OCI-LY3 (cell line): ENCODE measurements at regions not wholly inside any gene's neighbourhood (a gene's known extent, or its start where the extent isn't known, plus 50 kb on each side); places are given as distances from the start of the nearest gene placed in this dataset.

ENCODE experiments used
- H2AFZ ChIP-seq: fragments of 200-600, 300-600 bp; shearing (Covaris generic); 2 replicates; pipeline ENCODE4 v1.6.0; 2014; ENCODE audit warnings: antibody characterized with exemption, low read depth, low read length
- H3K27ac ChIP-seq: fragments of 200-600, 300-600 bp; sonication (generic); 2 replicates; pipeline ENCODE4 v1.5.1; 2014; ENCODE audit warnings: mild to moderate bottlenecking, low read length, moderate library complexity, mixed read lengths
- H3K27me3 ChIP-seq: fragments of 200-600, 300-600 bp; sonication (generic); 2 replicates; pipeline ENCODE4 v1.6.1; 2014; ENCODE audit warnings: low read depth, low read length, mixed read lengths
- H3K36me3 ChIP-seq: fragments of 200-600, 300-600 bp; sonication (generic); replicated peaks from 2 replicates; pipeline ENCODE3; 2014; ENCODE audit warnings: low read depth, low read length, mixed read lengths
- H3K4me1 ChIP-seq: fragments of 300-600, 200-600 bp; sonication (generic); 2 replicates; pipeline ENCODE4 v1.6.1; 2014; ENCODE audit warnings: low read length, mixed read lengths
- H3K4me2 ChIP-seq: fragments of 200-600, 300-600 bp; sonication (generic); 2 replicates; pipeline ENCODE4 v1.6.1; 2014; ENCODE audit warnings: low read length, mixed read lengths
- H3K4me3 ChIP-seq: fragments of 300-600, 200-600 bp; sonication (generic); 2 replicates; pipeline ENCODE4 v1.5.1; 2014; ENCODE audit warnings: antibody characterized with exemption, mild to moderate bottlenecking, low read length, moderate library complexity
- H3K79me2 ChIP-seq: fragments of 300-600, 200-600 bp; shearing (Covaris generic); 2 replicates; pipeline ENCODE4 v1.6.1; 2014; ENCODE audit warnings: mild to moderate bottlenecking, low read length, mixed read lengths
- H3K9ac ChIP-seq: fragments of 300-600, 200-600 bp; shearing (Covaris generic); 2 replicates; pipeline ENCODE4 v1.6.0; 2014; ENCODE audit warnings: mild to moderate bottlenecking, low read length, moderate library complexity
- H3K9me3 ChIP-seq: fragments of 200-600, 300-600 bp; shearing (Covaris generic); 2 replicates; pipeline ENCODE4 v1.6.1; 2014; ENCODE audit warnings: low read length, mixed read lengths; ENCODE audit not compliant: insufficient read depth
- H4K20me1 ChIP-seq: fragments of 200-600, 300-600 bp; sonication (generic); 2 replicates; pipeline ENCODE4 v1.6.1; 2016; ENCODE audit warnings: low read length, mixed read lengths; ENCODE audit not compliant: insufficient read depth
- EZH2phosphoT487 ChIP-seq: fragments of 200-600 bp; shearing (Covaris generic); IDR thresholded peaks from 2 replicates; pipeline ENCODE4 v1.6.1; 2018; ENCODE audit warnings: antibody characterized with exemption, mixed run types, low read depth
- TF ChIP-seq, protein P1 (sequence below): fragments of 200-600, 300-600 bp; sonication (generic); IDR thresholded peaks from 2 replicates; pipeline ENCODE4 v1.5.1; 2014; ENCODE audit warnings: antibody characterized with exemption, low read length, low read depth

DNA sequence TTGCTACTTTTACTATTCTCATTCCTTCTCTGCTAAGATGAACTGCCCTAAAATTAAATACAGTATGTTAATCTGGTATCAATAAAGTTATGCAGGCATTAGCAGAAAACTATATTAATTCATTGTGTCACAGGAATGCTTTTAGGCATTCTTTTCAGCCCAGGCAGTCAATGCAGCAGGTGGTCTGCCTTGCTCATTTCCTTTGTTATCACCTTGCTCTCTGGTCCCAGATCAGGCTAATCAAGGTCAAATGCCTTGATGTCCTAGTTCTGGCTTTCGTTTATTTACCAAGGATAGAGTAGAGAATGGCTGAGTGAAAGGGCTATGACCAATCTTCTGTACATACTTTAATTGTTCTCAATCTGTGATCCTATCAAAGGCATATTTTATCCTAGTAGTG lies 1023.6 kb downstream of the TMEM182 start:
- Histone ChIP-seq H4K20me1 (no peaks in the 10 kb centered on the region), H3K4me3 (no peak overlapping the region), H3K27me3 (no peaks in the 10 kb centered on the region), H3K36me3 (no peaks in the 10 kb centered on the region), H3K9me3 (no peaks in the 10 kb centered on the region), H3K4me1 (no peaks in the 10 kb centered on the region), H3K79me2 (no peaks in the 10 kb centered on the region), H3K27ac (no peak overlapping the region), H2AFZ (no peak overlapping the region), H3K4me2 (no peak overlapping the region), H3K9ac (no peak overlapping the region)
- TF ChIP-seq, protein P1, sequence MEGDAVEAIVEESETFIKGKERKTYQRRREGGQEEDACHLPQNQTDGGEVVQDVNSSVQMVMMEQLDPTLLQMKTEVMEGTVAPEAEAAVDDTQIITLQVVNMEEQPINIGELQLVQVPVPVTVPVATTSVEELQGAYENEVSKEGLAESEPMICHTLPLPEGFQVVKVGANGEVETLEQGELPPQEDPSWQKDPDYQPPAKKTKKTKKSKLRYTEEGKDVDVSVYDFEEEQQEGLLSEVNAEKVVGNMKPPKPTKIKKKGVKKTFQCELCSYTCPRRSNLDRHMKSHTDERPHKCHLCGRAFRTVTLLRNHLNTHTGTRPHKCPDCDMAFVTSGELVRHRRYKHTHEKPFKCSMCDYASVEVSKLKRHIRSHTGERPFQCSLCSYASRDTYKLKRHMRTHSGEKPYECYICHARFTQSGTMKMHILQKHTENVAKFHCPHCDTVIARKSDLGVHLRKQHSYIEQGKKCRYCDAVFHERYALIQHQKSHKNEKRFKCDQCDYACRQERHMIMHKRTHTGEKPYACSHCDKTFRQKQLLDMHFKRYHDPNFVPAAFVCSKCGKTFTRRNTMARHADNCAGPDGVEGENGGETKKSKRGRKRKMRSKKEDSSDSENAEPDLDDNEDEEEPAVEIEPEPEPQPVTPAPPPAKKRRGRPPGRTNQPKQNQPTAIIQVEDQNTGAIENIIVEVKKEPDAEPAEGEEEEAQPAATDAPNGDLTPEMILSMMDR = no peak
- TF ChIP-seq EZH2phosphoT487 = no peak

DNA sequence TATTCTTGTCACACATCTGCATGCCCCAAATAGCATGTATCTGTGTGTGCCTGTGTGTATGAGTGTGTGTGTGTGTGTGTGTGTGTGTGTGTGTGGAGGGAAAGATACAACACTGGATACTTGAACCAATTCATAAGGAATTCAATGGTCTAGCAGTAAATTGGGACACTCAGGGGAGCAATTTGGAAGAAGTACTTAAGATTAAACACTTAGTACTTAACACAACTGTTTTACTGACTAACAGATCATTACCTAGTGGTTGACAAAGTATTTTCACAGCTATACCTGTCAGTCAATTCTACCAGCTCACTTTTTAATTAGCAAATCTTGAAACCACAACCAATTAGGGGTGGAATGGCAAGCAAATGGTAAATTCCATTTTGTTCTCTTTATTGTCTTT lies 1024.1 kb downstream of the TMEM182 start:
- H3K4me2 ChIP-seq = no peak overlapping the region
- TF ChIP-seq EZH2phosphoT487 = no peak
- TF ChIP-seq, protein P1 = no peak

DNA sequence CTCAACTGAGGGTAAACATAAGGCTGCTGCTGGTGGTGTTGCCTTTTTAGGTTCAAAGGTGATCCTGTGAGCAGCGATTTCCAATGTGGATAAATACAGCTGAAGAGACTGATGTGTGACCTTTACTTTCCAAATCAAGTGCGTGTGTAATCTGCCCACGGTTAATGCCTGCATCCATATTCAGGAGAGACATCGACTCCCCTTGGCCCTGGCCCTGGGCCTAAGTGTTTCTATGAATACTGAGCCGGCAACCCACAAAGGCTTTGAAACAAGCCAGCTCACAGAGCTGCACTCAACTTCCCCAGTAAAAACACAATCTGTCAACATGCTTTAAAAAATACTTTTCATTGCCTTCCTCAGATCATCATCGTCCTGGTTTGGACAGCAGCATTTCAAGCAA lies 1026.6 kb downstream of the TMEM182 start:
- no peak overlapping the region for H3K27ac ChIP-seq
- no peak overlapping the region for H3K4me2 ChIP-seq
- no peak overlapping the region for H3K4me3 ChIP-seq
- H2AFZ ChIP-seq = no peak overlapping the region
- no peaks in the 10 kb centered on the region for H4K20me1 ChIP-seq
- no peaks in the 10 kb centered on the region for H3K79me2 ChIP-seq
- no peak overlapping the region for H3K9ac ChIP-seq
- H3K36me3 ChIP-seq = no peaks in the 10 kb centered on the region
- TF ChIP-seq, protein P1 = no peak
- no peak for TF ChIP-seq EZH2phosphoT487
- no peaks in the 10 kb centered on the region for H3K9me3 ChIP-seq
- H3K4me1 ChIP-seq = no peaks in the 10 kb centered on the region
- H3K27me3 ChIP-seq = no peaks in the 10 kb centered on the region

More for the DNA sequence above, 1024.1 kb downstream of the TMEM182 start:
- Histone ChIP-seq H3K27me3 (no peaks in the 10 kb centered on the region), H3K79me2 (no peaks in the 10 kb centered on the region), H3K9me3 (no peaks in the 10 kb centered on the region), H4K20me1 (no peaks in the 10 kb centered on the region), H3K4me3 (no peak overlapping the region), H3K36me3 (no peaks in the 10 kb centered on the region), H3K27ac (no peak overlapping the region), H3K9ac (no peak overlapping the region), H3K4me1 (no peaks in the 10 kb centered on the region), H2AFZ (no peak overlapping the region)

DNA sequence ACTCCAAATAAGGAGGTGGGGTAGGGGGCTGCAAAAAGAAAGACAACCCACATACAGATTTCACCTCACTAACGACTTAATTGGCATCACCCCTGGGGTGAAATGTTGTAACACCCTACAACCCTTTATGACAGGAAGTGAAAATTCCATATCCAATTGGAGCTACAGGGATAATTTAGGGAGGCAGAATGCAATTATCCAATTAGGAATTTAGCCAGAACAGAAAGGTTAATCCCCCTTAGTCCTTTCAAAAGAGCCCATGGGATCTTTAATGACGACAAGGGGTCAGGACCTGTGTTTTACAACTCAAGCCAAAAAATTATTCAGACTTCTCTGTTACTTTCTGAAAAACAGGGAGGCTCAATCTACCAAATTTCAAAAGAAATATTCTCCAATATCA lies 1027.1 kb downstream of the TMEM182 start:
- H3K79me2 ChIP-seq = no peaks in the 10 kb centered on the region
- H3K27me3 ChIP-seq = no peaks in the 10 kb centered on the region
- TF ChIP-seq, protein P1 = no peak
- no peak for TF ChIP-seq EZH2phosphoT487
- H3K4me2 ChIP-seq = no peak overlapping the region
- no peaks in the 10 kb centered on the region for H4K20me1 ChIP-seq
- no peak overlapping the region for H3K4me3 ChIP-seq
- H3K36me3 ChIP-seq = no peaks in the 10 kb centered on the region
- no peaks in the 10 kb centered on the region for H3K4me1 ChIP-seq
- no peaks in the 10 kb centered on the region for H3K9me3 ChIP-seq
- no peak overlapping the region for H3K27ac ChIP-seq
- no peak overlapping the region for H3K9ac ChIP-seq
- H2AFZ ChIP-seq = no peak overlapping the region
